ENCODE measurements at regions not wholly inside any gene's neighbourhood (a gene's known extent, or its start where the extent isn't known, plus 50 kb on each side); places are given as distances from the start of the nearest gene placed in this dataset.
"Not testable (repeated sequence)": the region's sequence is repeated elsewhere in the genome, so short reads cannot be mapped to it uniquely, and the experiment has no call there.

- Mint-ChIP-seq H3K27ac (peak overlapping the region in 1 of 6 donors; percentile 21), H3K27me3 (peaks cover 4 to 10% (median 8%) of the 10 kb centered on the region in 3 donors), H3K4me1 (no peaks in the 10 kb centered on the region), H3K36me3 (no peaks in the 10 kb centered on the region), H3K9me3 (peaks cover 0 to 3% (median 0%) of the 10 kb centered on the region in 7 donors), H3K4me3 (no peak overlapping the region)
- no peak for DNase-seq
- no peak for ATAC-seq (ENCODE audit: low read depth in 2 of 2)
These were observed 321.4 kb downstream of the IRS1 start for GRCh38 chr2:226478109-226478809.

- Mint-ChIP-seq H3K36me3 (no peaks in the 10 kb centered on the region), H3K27me3 (peaks cover 4 to 6% (median 6%) of the 10 kb centered on the region in 3 donors), H3K4me3 (no peak overlapping the region), H3K27ac (no peak overlapping the region), H3K4me1 (no peaks in the 10 kb centered on the region), H3K9me3 (peaks cover 0 to 3% (median 0%) of the 10 kb centered on the region in 7 donors)
- ATAC-seq (ENCODE audit: low read depth in 2 of 2) (no peak), DNase-seq (no peak)
These were observed 322.2 kb downstream of the IRS1 start for GRCh38 chr2:226477221-226478108.

- Mint-ChIP-seq H3K27ac (no peak overlapping the region), H3K27me3 (peaks cover 0 to 6% (median 6%) of the 10 kb centered on the region in 3 donors), H3K36me3 (no peaks in the 10 kb centered on the region), H3K4me1 (no peaks in the 10 kb centered on the region), H3K9me3 (peaks cover 0 to 3% (median 0%) of the 10 kb centered on the region in 7 donors), H3K4me3 (no peak overlapping the region)
- ATAC-seq (ENCODE audit: low read depth in 2 of 2) = no peak
- no peak for DNase-seq
These were observed 324.0 kb downstream of the IRS1 start for GRCh38 chr2:226475650-226476049.

GRCh38 chr2:226474131-226474530, 325.5 kb downstream of the IRS1 start:
- Mint-ChIP-seq H3K36me3 (no peaks in the 10 kb centered on the region), H3K4me1 (no peaks in the 10 kb centered on the region), H3K4me3 (no peak overlapping the region), H3K9me3 (peaks cover 0 to 3% (median 0%) of the 10 kb centered on the region in 7 donors), H3K27me3 (peaks cover 0 to 6% (median 6%) of the 10 kb centered on the region in 3 donors), H3K27ac (no peak overlapping the region)
- DNase-seq = no peak
- ATAC-seq (ENCODE audit: low read depth in 2 of 2) = no peak

GRCh38 chr2:226471987-226472470, 327.6 kb downstream of the IRS1 start:
- H3K9me3 Mint-ChIP-seq = peaks cover 0 to 3% (median 0%) of the 10 kb centered on the region in 7 donors
- no peak for DNase-seq
- H3K36me3 Mint-ChIP-seq = no peaks in the 10 kb centered on the region
- no peak overlapping the region for H3K27ac Mint-ChIP-seq
- no peak overlapping the region for H3K4me3 Mint-ChIP-seq
- no peaks in the 10 kb centered on the region for H3K27me3 Mint-ChIP-seq
- ATAC-seq (ENCODE audit: low read depth in 2 of 2) = no peak
- H3K4me1 Mint-ChIP-seq = no peaks in the 10 kb centered on the region

GRCh38 chr2:226467633-226468032, 332.0 kb downstream of the IRS1 start:
- Mint-ChIP-seq H3K27ac (no peak overlapping the region), H3K9me3 (peaks cover 0 to 4% (median under 1%) of the 10 kb centered on the region in 7 donors), H3K27me3 (no peaks in the 10 kb centered on the region), H3K4me1 (no peaks in the 10 kb centered on the region), H3K36me3 (no peaks in the 10 kb centered on the region), H3K4me3 (no peak overlapping the region)
- DNase-seq (no peak), ATAC-seq (ENCODE audit: low read depth in 2 of 2) (no peak)

GRCh38 chr2:226467221-226467620, 332.4 kb downstream of the IRS1 start:
- H3K4me1 Mint-ChIP-seq = no peaks in the 10 kb centered on the region
- DNase-seq (no peak), ATAC-seq (ENCODE audit: low read depth in 2 of 2) (no peak)
- no peaks in the 10 kb centered on the region for H3K27me3 Mint-ChIP-seq
- H3K36me3 Mint-ChIP-seq = no peaks in the 10 kb centered on the region
- H3K9me3 Mint-ChIP-seq = peaks cover 0 to 8% (median 4%) of the 10 kb centered on the region in 7 donors
- no peak overlapping the region for H3K27ac Mint-ChIP-seq
- no peak overlapping the region for H3K4me3 Mint-ChIP-seq

GRCh38 chr2:226466589-226466988, 333.0 kb downstream of the IRS1 start:
- no peaks in the 10 kb centered on the region for H3K4me1 Mint-ChIP-seq
- H3K4me3 Mint-ChIP-seq = no peak overlapping the region
- no peak for ATAC-seq (ENCODE audit: low read depth in 2 of 2)
- no peak overlapping the region for H3K27ac Mint-ChIP-seq
- no peaks in the 10 kb centered on the region for H3K36me3 Mint-ChIP-seq
- DNase-seq = no peak
- no peaks in the 10 kb centered on the region for H3K27me3 Mint-ChIP-seq
- H3K9me3 Mint-ChIP-seq = peaks cover 0 to 13% (median 7%) of the 10 kb centered on the region in 7 donors

GRCh38 chr2:226466124-226466523, 333.5 kb downstream of the IRS1 start:
- H3K27me3 Mint-ChIP-seq = no peaks in the 10 kb centered on the region
- DNase-seq (no peak), ATAC-seq (ENCODE audit: low read depth in 2 of 2) (no peak)
- no peak overlapping the region for H3K4me3 Mint-ChIP-seq
- H3K4me1 Mint-ChIP-seq = no peaks in the 10 kb centered on the region
- H3K27ac Mint-ChIP-seq = no peak overlapping the region
- no peaks in the 10 kb centered on the region for H3K36me3 Mint-ChIP-seq
- peaks cover 0 to 17% (median 7%) of the 10 kb centered on the region in 7 donors for H3K9me3 Mint-ChIP-seq

GRCh38 chr2:226464380-226464779, 335.2 kb downstream of the IRS1 start:
- no peak for DNase-seq
- Mint-ChIP-seq H3K36me3 (no peaks in the 10 kb centered on the region), H3K27ac (no peak overlapping the region), H3K27me3 (no peaks in the 10 kb centered on the region), H3K4me1 (no peaks in the 10 kb centered on the region), H3K4me3 (no peak overlapping the region), H3K9me3 (peaks cover 0 to 22% (median 7%) of the 10 kb centered on the region in 7 donors)
- ATAC-seq (ENCODE audit: low read depth in 2 of 2) = no peak

- DNase-seq = no peak
- Mint-ChIP-seq H3K9me3 (peaks cover 0 to 22% (median 7%) of the 10 kb centered on the region in 7 donors), H3K4me1 (no peaks in the 10 kb centered on the region), H3K27me3 (no peaks in the 10 kb centered on the region), H3K27ac (no peak overlapping the region), H3K36me3 (no peaks in the 10 kb centered on the region), H3K4me3 (no peak overlapping the region)
- ATAC-seq (ENCODE audit: low read depth in 2 of 2) = no peak
These were observed 336.5 kb downstream of the IRS1 start for GRCh38 chr2:226463154-226463553.

GRCh38 chr2:226461981-226462380, 337.6 kb downstream of the IRS1 start:
- H3K9me3 Mint-ChIP-seq = peaks cover under 1 to 22% (median 7%) of the 10 kb centered on the region in 7 donors
- no peaks in the 10 kb centered on the region for H3K36me3 Mint-ChIP-seq
- no peak overlapping the region for H3K4me3 Mint-ChIP-seq
- DNase-seq = no peak
- no peak overlapping the region for H3K27ac Mint-ChIP-seq
- H3K4me1 Mint-ChIP-seq = no peaks in the 10 kb centered on the region
- ATAC-seq (ENCODE audit: low read depth in 2 of 2) = no peak
- H3K27me3 Mint-ChIP-seq = peaks cover 0 to 5% (median 2%) of the 10 kb centered on the region in 3 donors

GRCh38 chr2:226456144-226456543, 343.5 kb downstream of the IRS1 start:
- not testable (repeated sequence) for H3K36me3 Mint-ChIP-seq, H3K27ac Mint-ChIP-seq
- H3K27me3 Mint-ChIP-seq = peaks cover 13 to 26% (median 17%) of the 10 kb centered on the region in 3 donors

More at GRCh38 chr2:226456144-226456543, 343.5 kb downstream of the IRS1 start:
- peaks cover 4 to 20% (median 11%) of the 10 kb centered on the region in 7 donors for H3K9me3 Mint-ChIP-seq
- H3K4me1 Mint-ChIP-seq; ATAC-seq (ENCODE audit: low read depth in 2 of 2); H3K4me3 Mint-ChIP-seq; DNase-seq: not testable (repeated sequence)

All from naive B cell (primary cell).